RWPE2 (cell line): ENCODE measurements at regions not wholly inside any gene's neighbourhood (a gene's known extent, or its start where the extent isn't known, plus 50 kb on each side); places are given as distances from the start of the nearest gene placed in this dataset.

Experiments
- ATAC-seq: fragments of 200-7000 bp; cut with Tn5 transposase; 3 replicates; pipeline ENCODE4 v1.9.1; 2021; ENCODE audit warnings: low read depth
- DNase-seq: peaks from one replicate; pipeline ENCODE4 v3.0.0-alpha.2; 2020; ENCODE audit warnings: low spot score
- H3K27ac ChIP-seq: fragments of 450-650 bp; 2 replicates; pipeline ENCODE4 v1.5.1; 2017; ENCODE audit warnings: mild to moderate bottlenecking; ENCODE audit not compliant: poor library complexity, severe bottlenecking
- H3K27me3 ChIP-seq: fragments of 250-450 bp; sonication (Bioruptor Pico); 2 replicates; pipeline ENCODE4 v1.5.1; 2021; ENCODE audit warnings: mild to moderate bottlenecking, moderate library complexity; ENCODE audit not compliant: insufficient read depth, poor library complexity, severe bottlenecking
- H3K36me3 ChIP-seq: fragments of 250-450 bp; sonication (Bioruptor Pico); 2 replicates; pipeline ENCODE4 v1.5.1; 2020; ENCODE audit warnings: low read depth, mild to moderate bottlenecking, moderate library complexity
- H3K4me1 ChIP-seq: fragments of 250-450 bp; sonication (Bioruptor Pico); 2 replicates; pipeline ENCODE4 v1.5.1; 2021; ENCODE audit warnings: mild to moderate bottlenecking, moderate library complexity; ENCODE audit not compliant: insufficient read depth, poor library complexity, severe bottlenecking
- H3K4me3 ChIP-seq: fragments of 250-450 bp; sonication (Bioruptor Pico); 2 replicates; pipeline ENCODE4 v1.5.1; 2021; ENCODE audit warnings: mild to moderate bottlenecking, moderate library complexity; ENCODE audit not compliant: severe bottlenecking
- H3K9me3 ChIP-seq: fragments of 250-450 bp; sonication (Bioruptor Pico); 2 replicates; pipeline ENCODE4 v1.5.1; 2021; ENCODE audit warnings: mild to moderate bottlenecking, moderate library complexity; ENCODE audit not compliant: severe bottlenecking
- CTCF ChIP-seq: fragments of 450-650 bp; IDR thresholded peaks from one replicate; pipeline ENCODE4 v1.5.1; 2017; ENCODE audit warnings: mild to moderate bottlenecking, moderate library complexity; ENCODE audit not compliant: poor library complexity, severe bottlenecking

GRCh38 chr5:74152625-74153254, 487.8 kb downstream of the ENC1 start:
- no peak for TF ChIP-seq CTCF
- DNase-seq = no peak

GRCh38 chr5:74152136-74152535, 488.4 kb downstream of the ENC1 start:
- Histone ChIP-seq H3K36me3 (no peaks in the 10 kb centered on the region), H3K27ac (no peak overlapping the region), H3K4me1 (peaks cover 10% of the 10 kb centered on the region), H3K9me3 (no peaks in the 10 kb centered on the region), H3K27me3 (no peaks in the 10 kb centered on the region), H3K4me3 (no peak overlapping the region)
- no peak for TF ChIP-seq CTCF
- ATAC-seq (no peak), DNase-seq (no peak)

More at GRCh38 chr5:74152625-74153254, 487.8 kb downstream of the ENC1 start:
- H3K27ac ChIP-seq = no peak overlapping the region
- no peaks in the 10 kb centered on the region for H3K36me3 ChIP-seq
- no peaks in the 10 kb centered on the region for H3K27me3 ChIP-seq
- no peaks in the 10 kb centered on the region for H3K9me3 ChIP-seq
- no peak overlapping the region for H3K4me3 ChIP-seq
- ATAC-seq = no peak
- peaks cover 10% of the 10 kb centered on the region for H3K4me1 ChIP-seq

- TF ChIP-seq CTCF = no peak
- H3K4me3 ChIP-seq = no peak overlapping the region
- DNase-seq (peak; percentile 76), ATAC-seq (peak; percentile 94)
- no peaks in the 10 kb centered on the region for H3K27me3 ChIP-seq
- no peaks in the 10 kb centered on the region for H3K9me3 ChIP-seq
- no peaks in the 10 kb centered on the region for H3K36me3 ChIP-seq
- H3K4me1 ChIP-seq = peaks cover 10% of the 10 kb centered on the region
- H3K27ac ChIP-seq = peak overlapping the region; percentile 14
These were observed 491.1 kb downstream of the ENC1 start for GRCh38 chr5:74149395-74149794.

- no peak for TF ChIP-seq CTCF
- DNase-seq (no peak), ATAC-seq (no peak)
- Histone ChIP-seq H3K4me1 (peaks cover 10% of the 10 kb centered on the region), H3K9me3 (no peaks in the 10 kb centered on the region), H3K36me3 (no peaks in the 10 kb centered on the region), H3K27me3 (no peaks in the 10 kb centered on the region), H3K27ac (no peak overlapping the region), H3K4me3 (no peak overlapping the region)
These were observed 492.2 kb downstream of the ENC1 start for GRCh38 chr5:74148321-74148720.

- no peaks in the 10 kb centered on the region for H3K36me3 ChIP-seq
- H3K27me3 ChIP-seq = no peaks in the 10 kb centered on the region
- H3K4me3 ChIP-seq = no peak overlapping the region
- ATAC-seq = no peak
- no peak overlapping the region for H3K27ac ChIP-seq
- no peak for DNase-seq
- H3K9me3 ChIP-seq = no peaks in the 10 kb centered on the region
- no peak for TF ChIP-seq CTCF
- peaks cover 10% of the 10 kb centered on the region for H3K4me1 ChIP-seq
These were observed 493.7 kb downstream of the ENC1 start for GRCh38 chr5:74146796-74147195.
